Activated T-helper 1 cell treated with anti-CD3 and anti-CD28 coated beads, Interleukin-12 subunit alpha, Interleukin-12 subunit beta, Interleukin-2, Interleukin-4 antibody, amounts not matched to agents 30 ng/mL and 10 ng/mL and 1 ng/mL, durations not matched to agents 14 hours and 24 hours and 36 hours (primary cell): ENCODE measurements at regions not wholly inside any gene's neighbourhood (a gene's known extent, or its start where the extent isn't known, plus 50 kb on each side); places are given as distances from the start of the nearest gene placed in this dataset.

Experiments used
- DNase-seq: peaks from one replicate; pipeline ENCODE4 v3.0.0; 2021; ENCODE audit warnings: low spot score
- H3K27ac Mint-ChIP-seq: one replicate; pipeline ENCODE4 v1.8.0; 2021; ENCODE audit warnings: mild to moderate bottlenecking, mixed read lengths
- H3K27me3 Mint-ChIP-seq: one replicate; pipeline ENCODE4 v1.8.0; 2022; ENCODE audit warnings: mild to moderate bottlenecking, moderate library complexity, mixed read lengths; ENCODE audit not compliant: insufficient read depth
- H3K36me3 Mint-ChIP-seq: one replicate; pipeline ENCODE4 v1.8.0; 2021; ENCODE audit warnings: low read depth, mixed read lengths
- H3K4me1 Mint-ChIP-seq: one replicate; pipeline ENCODE4 v1.8.0; 2021; ENCODE audit warnings: low read depth, mixed read lengths
- H3K4me3 Mint-ChIP-seq: one replicate; pipeline ENCODE4 v1.8.0; 2021; ENCODE audit warnings: mild to moderate bottlenecking, moderate library complexity, mixed read lengths
- H3K9me3 Mint-ChIP-seq: one replicate; pipeline ENCODE4 v1.8.0; 2021; ENCODE audit warnings: mixed read lengths
- intact Hi-C: fragments of 100-400 bp; cut with micrococcal nuclease; formaldehyde crosslinking; loops from one replicate; pipeline ENCODE4 v1.15.1; 2024

- DNase-seq: no peak
- peaks cover 17% of the 10 kb centered on the region for H3K9me3 Mint-ChIP-seq
- no peak overlapping the region for H3K27ac Mint-ChIP-seq
- no peaks in the 10 kb centered on the region for H3K36me3 Mint-ChIP-seq
- intact Hi-C loops: no loop called here
- H3K4me3 Mint-ChIP-seq: no peak overlapping the region
- H3K4me1 Mint-ChIP-seq: no peaks in the 10 kb centered on the region
- H3K27me3 Mint-ChIP-seq: no peaks in the 10 kb centered on the region
Observed at GRCh38 chr5:4817767-4818166, 322.4 kb upstream of the ADAMTS16 start.

- H3K9me3 Mint-ChIP-seq: no peaks in the 10 kb centered on the region
- no peaks in the 10 kb centered on the region for H3K27me3 Mint-ChIP-seq
- no peaks in the 10 kb centered on the region for H3K4me1 Mint-ChIP-seq
- intact Hi-C loops: no loop called here
- H3K36me3 Mint-ChIP-seq: no peaks in the 10 kb centered on the region
- H3K27ac Mint-ChIP-seq: no peak overlapping the region
- H3K4me3 Mint-ChIP-seq: no peak overlapping the region
- no peak for DNase-seq
Observed at GRCh38 chr5:4831325-4831724, 308.8 kb upstream of the ADAMTS16 start.

- Mint-ChIP-seq H3K4me1 (no peaks in the 10 kb centered on the region), H3K9me3 (no peaks in the 10 kb centered on the region), H3K36me3 (no peaks in the 10 kb centered on the region), H3K27me3 (no peaks in the 10 kb centered on the region), H3K27ac (no peak overlapping the region), H3K4me3 (no peak overlapping the region)
- intact Hi-C loops: no loop called here
- DNase-seq: no peak
Observed at GRCh38 chr5:4832471-4832870, 307.7 kb upstream of the ADAMTS16 start.

- DNase-seq: no peak
- no peaks in the 10 kb centered on the region for H3K27me3 Mint-ChIP-seq
- intact Hi-C loops: no loop called here
- no peak overlapping the region for H3K4me3 Mint-ChIP-seq
- H3K36me3 Mint-ChIP-seq: no peaks in the 10 kb centered on the region
- H3K27ac Mint-ChIP-seq: no peak overlapping the region
- no peaks in the 10 kb centered on the region for H3K4me1 Mint-ChIP-seq
- no peaks in the 10 kb centered on the region for H3K9me3 Mint-ChIP-seq
Observed at GRCh38 chr5:4833104-4833738, 306.9 kb upstream of the ADAMTS16 start.

GRCh38 chr5:4837489-4838058 lies 302.6 kb upstream of the ADAMTS16 start:
- no peak for DNase-seq
- no peaks in the 10 kb centered on the region for H3K36me3 Mint-ChIP-seq
- intact Hi-C loops: no loop called here
- H3K9me3 Mint-ChIP-seq: no peaks in the 10 kb centered on the region
- H3K4me1 Mint-ChIP-seq: no peaks in the 10 kb centered on the region
- no peaks in the 10 kb centered on the region for H3K27me3 Mint-ChIP-seq
- H3K27ac Mint-ChIP-seq: no peak overlapping the region
- H3K4me3 Mint-ChIP-seq: no peak overlapping the region

GRCh38 chr5:4845221-4845620 lies 294.9 kb upstream of the ADAMTS16 start:
- Mint-ChIP-seq H3K27me3 (no peaks in the 10 kb centered on the region), H3K9me3 (no peaks in the 10 kb centered on the region), H3K36me3 (no peaks in the 10 kb centered on the region), H3K27ac (no peak overlapping the region), H3K4me1 (no peaks in the 10 kb centered on the region), H3K4me3 (no peak overlapping the region)
- DNase-seq: no peak
- intact Hi-C loops: no loop called here

- H3K9me3 Mint-ChIP-seq: no peaks in the 10 kb centered on the region
- intact Hi-C loops: no loop called here
- H3K36me3 Mint-ChIP-seq: no peaks in the 10 kb centered on the region
- H3K27me3 Mint-ChIP-seq: no peaks in the 10 kb centered on the region
- no peak overlapping the region for H3K4me3 Mint-ChIP-seq
- no peaks in the 10 kb centered on the region for H3K4me1 Mint-ChIP-seq
- no peak overlapping the region for H3K27ac Mint-ChIP-seq
- no peak for DNase-seq
Observed at GRCh38 chr5:4847766-4848165, 292.4 kb upstream of the ADAMTS16 start.

- no peaks in the 10 kb centered on the region for H3K27me3 Mint-ChIP-seq
- no peak for DNase-seq
- H3K36me3 Mint-ChIP-seq: no peaks in the 10 kb centered on the region
- H3K4me3 Mint-ChIP-seq: no peak overlapping the region
- no peaks in the 10 kb centered on the region for H3K9me3 Mint-ChIP-seq
- H3K4me1 Mint-ChIP-seq: no peaks in the 10 kb centered on the region
- intact Hi-C loops: no loop called here
- no peak overlapping the region for H3K27ac Mint-ChIP-seq
Observed at GRCh38 chr5:4855036-4855435, 285.1 kb upstream of the ADAMTS16 start.

- Mint-ChIP-seq H3K9me3 (no peaks in the 10 kb centered on the region), H3K4me3 (no peak overlapping the region), H3K27ac (no peak overlapping the region), H3K4me1 (no peaks in the 10 kb centered on the region), H3K27me3 (no peaks in the 10 kb centered on the region), H3K36me3 (no peaks in the 10 kb centered on the region)
- DNase-seq: no peak
- intact Hi-C loops: no loop called here
Observed at GRCh38 chr5:4855880-4856279, 284.2 kb upstream of the ADAMTS16 start.

- Mint-ChIP-seq H3K9me3 (no peaks in the 10 kb centered on the region), H3K27me3 (no peaks in the 10 kb centered on the region), H3K36me3 (no peaks in the 10 kb centered on the region), H3K4me1 (no peaks in the 10 kb centered on the region), H3K27ac (no peak overlapping the region), H3K4me3 (no peak overlapping the region)
- DNase-seq: no peak
- intact Hi-C loops: no loop called here
Observed at GRCh38 chr5:4857761-4858160, 282.4 kb upstream of the ADAMTS16 start.

- Mint-ChIP-seq H3K27ac (no peak overlapping the region), H3K27me3 (no peaks in the 10 kb centered on the region), H3K4me1 (no peaks in the 10 kb centered on the region), H3K36me3 (no peaks in the 10 kb centered on the region), H3K4me3 (no peak overlapping the region), H3K9me3 (no peaks in the 10 kb centered on the region)
- no peak for DNase-seq
- intact Hi-C loops: no loop called here
Observed at GRCh38 chr5:4859500-4860235, 280.5 kb upstream of the ADAMTS16 start.

- Mint-ChIP-seq H3K9me3 (no peaks in the 10 kb centered on the region), H3K27me3 (no peaks in the 10 kb centered on the region), H3K4me3 (no peak overlapping the region), H3K36me3 (no peaks in the 10 kb centered on the region), H3K4me1 (no peaks in the 10 kb centered on the region), H3K27ac (no peak overlapping the region)
- intact Hi-C loops: no loop called here
- DNase-seq: no peak
Observed at GRCh38 chr5:4860631-4861030, 279.5 kb upstream of the ADAMTS16 start.

GRCh38 chr5:4862500-4862899 lies 277.6 kb upstream of the ADAMTS16 start:
- Mint-ChIP-seq H3K4me1 (no peaks in the 10 kb centered on the region), H3K9me3 (no peaks in the 10 kb centered on the region), H3K27ac (no peak overlapping the region), H3K36me3 (no peaks in the 10 kb centered on the region), H3K27me3 (no peaks in the 10 kb centered on the region), H3K4me3 (no peak overlapping the region)
- no peak for DNase-seq
- intact Hi-C loops: no loop called here
